HEK293T (cell line): ENCODE measurements at regions not wholly inside any gene's neighbourhood (a gene's known extent, or its start where the extent isn't known, plus 50 kb on each side); places are given as distances from the start of the nearest gene placed in this dataset.

Experiments used
- ARNT ChIP-seq: fragments of 450-650 bp; IDR thresholded peaks from 2 replicates; pipeline ENCODE4 v1.6.1; 2017; ENCODE audit warnings: mild to moderate bottlenecking
- BHLHE40 ChIP-seq: fragments of 450-650 bp; IDR thresholded peaks from 2 replicates; pipeline ENCODE4 v1.6.1; 2016; ENCODE audit warnings: mild to moderate bottlenecking, moderate library complexity, borderline replicate concordance
- FOXA1 ChIP-seq: fragments of 450-650 bp; IDR thresholded peaks from 2 replicates; pipeline ENCODE4 v1.6.1; 2016; ENCODE audit warnings: mild to moderate bottlenecking
- FOXM1 ChIP-seq: fragments of 450-650 bp; IDR thresholded peaks from 2 replicates; pipeline ENCODE4 v1.6.1; 2017; ENCODE audit warnings: mild to moderate bottlenecking, borderline replicate concordance
- LEF1 ChIP-seq: fragments of 450-650 bp; IDR thresholded peaks from 2 replicates; pipeline ENCODE4 v1.6.1; 2017; ENCODE audit warnings: mild to moderate bottlenecking, borderline replicate concordance
- ZNF384 ChIP-seq: fragments of 450-650 bp; IDR thresholded peaks from 2 replicates; pipeline ENCODE4 v1.6.1; 2016

DNA sequence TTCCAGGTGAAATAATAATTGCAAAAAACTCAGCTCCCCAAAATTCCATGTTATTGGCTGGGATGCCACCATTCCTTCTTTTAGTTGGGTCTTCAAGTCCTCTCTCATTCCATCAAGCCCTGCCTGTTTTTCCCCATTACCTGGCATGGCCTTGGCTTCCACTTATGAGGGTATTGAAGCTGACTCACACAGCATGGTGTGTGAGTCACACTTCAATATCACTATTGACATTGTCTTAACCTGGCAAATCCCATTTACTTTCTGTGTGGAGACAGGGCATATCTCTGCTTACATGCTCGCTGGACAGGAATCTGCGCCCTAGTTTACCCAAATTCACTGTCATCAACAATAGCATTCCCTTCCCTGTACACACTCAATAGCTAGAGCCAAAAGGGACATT lies 1806.8 kb downstream of the BRINP3 start:
- TF ChIP-seq ZNF384 (no peak), ARNT (no peak), LEF1 (no peak), BHLHE40 (no peak), FOXA1 (no peak), FOXM1 (no peak)
